ENCODE measurements at regions not wholly inside any gene's neighbourhood (a gene's known extent, or its start where the extent isn't known, plus 50 kb on each side); places are given as distances from the start of the nearest gene placed in this dataset.

- H3K4me1 ChIP-seq (ENCODE audit: control insufficient read depth, insufficient read depth, low read length): no peaks in the 10 kb centered on the region
- H3K4me3 ChIP-seq (ENCODE audit: low read length in 2 of 2): no peak overlapping the region
- no peak overlapping the region for H3K27ac ChIP-seq (ENCODE audit: low read length)
- no peaks in the 10 kb centered on the region for H3K36me3 ChIP-seq (ENCODE audit: control insufficient read depth in 2 of 2, insufficient read depth in 2 of 2, low read length in 2 of 2)
- no peaks in the 10 kb centered on the region for H3K27me3 ChIP-seq (ENCODE audit: control insufficient read depth in 1 of 2, insufficient read depth in 2 of 2, low read length in 2 of 2)
- H3K9me3 ChIP-seq (ENCODE audit: control insufficient read depth in 2 of 2, low read length in 2 of 2): no peaks in the 10 kb centered on the region
- no peak overlapping the region for H3K9ac ChIP-seq (ENCODE audit: low read length in 2 of 2)
Observed at GRCh38 chr7:19869979-19870378, 96.6 kb upstream of the TMEM196 start.

GRCh38 chr7:19853261-19853832, 79.9 kb upstream of the TMEM196 start:
- no peak overlapping the region for H3K27ac ChIP-seq (ENCODE audit: low read length)
- H3K36me3 ChIP-seq (ENCODE audit: control insufficient read depth in 2 of 2, insufficient read depth in 2 of 2, low read length in 2 of 2): no peaks in the 10 kb centered on the region

GRCh38 chr7:19852192-19852591, 78.8 kb upstream of the TMEM196 start:
- H3K27me3 ChIP-seq (ENCODE audit: control insufficient read depth in 1 of 2, insufficient read depth in 2 of 2, low read length in 2 of 2): no peaks in the 10 kb centered on the region

More at GRCh38 chr7:19853261-19853832, 79.9 kb upstream of the TMEM196 start:
- no peaks in the 10 kb centered on the region for H3K9me3 ChIP-seq (ENCODE audit: control insufficient read depth in 2 of 2, low read length in 2 of 2)
- H3K9ac ChIP-seq (ENCODE audit: low read length in 2 of 2): no peak overlapping the region
- H3K4me1 ChIP-seq (ENCODE audit: control insufficient read depth, insufficient read depth, low read length): no peaks in the 10 kb centered on the region
- no peaks in the 10 kb centered on the region for H3K27me3 ChIP-seq (ENCODE audit: control insufficient read depth in 1 of 2, insufficient read depth in 2 of 2, low read length in 2 of 2)
- no peak overlapping the region for H3K4me3 ChIP-seq (ENCODE audit: low read length in 2 of 2)

GRCh38 chr7:19851504-19851903, 78.1 kb upstream of the TMEM196 start:
- no peaks in the 10 kb centered on the region for H3K36me3 ChIP-seq (ENCODE audit: control insufficient read depth in 2 of 2, insufficient read depth in 2 of 2, low read length in 2 of 2)
- H3K9me3 ChIP-seq (ENCODE audit: control insufficient read depth in 2 of 2, low read length in 2 of 2): no peaks in the 10 kb centered on the region
- no peak overlapping the region for H3K9ac ChIP-seq (ENCODE audit: low read length in 2 of 2)
- no peak overlapping the region for H3K4me3 ChIP-seq (ENCODE audit: low read length in 2 of 2)
- no peaks in the 10 kb centered on the region for H3K27me3 ChIP-seq (ENCODE audit: control insufficient read depth in 1 of 2, insufficient read depth in 2 of 2, low read length in 2 of 2)
- no peak overlapping the region for H3K27ac ChIP-seq (ENCODE audit: low read length)
- H3K4me1 ChIP-seq (ENCODE audit: control insufficient read depth, insufficient read depth, low read length): no peaks in the 10 kb centered on the region

More at GRCh38 chr7:19852192-19852591, 78.8 kb upstream of the TMEM196 start:
- Histone ChIP-seq H3K4me3 (ENCODE audit: low read length in 2 of 2) (no peak overlapping the region), H3K36me3 (ENCODE audit: control insufficient read depth in 2 of 2, insufficient read depth in 2 of 2, low read length in 2 of 2) (no peaks in the 10 kb centered on the region), H3K27ac (ENCODE audit: low read length) (no peak overlapping the region), H3K4me1 (ENCODE audit: control insufficient read depth, insufficient read depth, low read length) (no peaks in the 10 kb centered on the region), H3K9ac (ENCODE audit: low read length in 2 of 2) (no peak overlapping the region), H3K9me3 (ENCODE audit: control insufficient read depth in 2 of 2, low read length in 2 of 2) (no peaks in the 10 kb centered on the region)

- no peaks in the 10 kb centered on the region for H3K36me3 ChIP-seq (ENCODE audit: control insufficient read depth in 2 of 2, insufficient read depth in 2 of 2, low read length in 2 of 2)
- H3K9ac ChIP-seq (ENCODE audit: low read length in 2 of 2): no peak overlapping the region
- H3K9me3 ChIP-seq (ENCODE audit: control insufficient read depth in 2 of 2, low read length in 2 of 2): no peaks in the 10 kb centered on the region
- H3K27me3 ChIP-seq (ENCODE audit: control insufficient read depth in 1 of 2, insufficient read depth in 2 of 2, low read length in 2 of 2): no peaks in the 10 kb centered on the region
- no peaks in the 10 kb centered on the region for H3K4me1 ChIP-seq (ENCODE audit: control insufficient read depth, insufficient read depth, low read length)
- no peak overlapping the region for H3K4me3 ChIP-seq (ENCODE audit: low read length in 2 of 2)
- H3K27ac ChIP-seq (ENCODE audit: low read length): no peak overlapping the region
Observed at GRCh38 chr7:19834566-19834965, 61.1 kb upstream of the TMEM196 start.

GRCh38 chr7:19830604-19831003, 57.2 kb upstream of the TMEM196 start:
- no peak overlapping the region for H3K9ac ChIP-seq (ENCODE audit: low read length in 2 of 2)
- H3K4me1 ChIP-seq (ENCODE audit: control insufficient read depth, insufficient read depth, low read length): no peaks in the 10 kb centered on the region
- H3K36me3 ChIP-seq (ENCODE audit: control insufficient read depth in 2 of 2, insufficient read depth in 2 of 2, low read length in 2 of 2): no peaks in the 10 kb centered on the region
- no peak overlapping the region for H3K4me3 ChIP-seq (ENCODE audit: low read length in 2 of 2)
- no peaks in the 10 kb centered on the region for H3K27me3 ChIP-seq (ENCODE audit: control insufficient read depth in 1 of 2, insufficient read depth in 2 of 2, low read length in 2 of 2)
- no peak overlapping the region for H3K27ac ChIP-seq (ENCODE audit: low read length)
- no peaks in the 10 kb centered on the region for H3K9me3 ChIP-seq (ENCODE audit: control insufficient read depth in 2 of 2, low read length in 2 of 2)
